ENCODE measurements at regions not wholly inside any gene's neighbourhood (a gene's known extent, or its start where the extent isn't known, plus 50 kb on each side); places are given as distances from the start of the nearest gene placed in this dataset.

DNA sequence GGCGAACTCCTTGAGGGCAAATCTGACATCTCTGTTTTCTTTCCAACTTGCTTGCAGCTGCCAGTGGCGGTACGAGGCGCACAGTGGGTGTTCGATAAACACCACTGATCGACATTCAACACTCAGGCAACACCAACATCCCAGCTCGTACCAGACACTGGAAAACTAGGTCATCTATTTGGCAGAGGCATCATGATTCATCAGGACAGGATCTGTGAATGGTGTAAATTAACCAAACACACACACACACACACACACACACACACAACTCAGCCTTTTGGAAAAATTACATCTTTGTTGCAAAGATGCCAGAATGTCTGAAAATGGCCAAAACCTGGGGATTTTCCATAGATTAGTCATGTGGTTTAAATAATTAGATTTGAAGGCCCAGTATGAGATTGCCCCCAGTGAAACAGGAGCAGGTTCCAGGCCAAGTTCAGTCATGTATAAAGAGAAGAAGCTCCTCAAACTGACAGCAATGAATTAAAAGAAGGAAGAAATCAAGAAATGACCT is 150.5 kb upstream of the NCKAP5 start:
- Mint-ChIP-seq H3K4me3 (no peak overlapping the region), H3K4me1 (ENCODE audit: low read depth) (no peaks in the 10 kb centered on the region), H3K27me3 (peaks cover 4% of the 10 kb centered on the region), H3K27ac (no peak overlapping the region), H3K9me3 (no peaks in the 10 kb centered on the region), H3K36me3 (ENCODE audit: low read depth) (no peaks in the 10 kb centered on the region)
- no peak for DNase-seq

DNA sequence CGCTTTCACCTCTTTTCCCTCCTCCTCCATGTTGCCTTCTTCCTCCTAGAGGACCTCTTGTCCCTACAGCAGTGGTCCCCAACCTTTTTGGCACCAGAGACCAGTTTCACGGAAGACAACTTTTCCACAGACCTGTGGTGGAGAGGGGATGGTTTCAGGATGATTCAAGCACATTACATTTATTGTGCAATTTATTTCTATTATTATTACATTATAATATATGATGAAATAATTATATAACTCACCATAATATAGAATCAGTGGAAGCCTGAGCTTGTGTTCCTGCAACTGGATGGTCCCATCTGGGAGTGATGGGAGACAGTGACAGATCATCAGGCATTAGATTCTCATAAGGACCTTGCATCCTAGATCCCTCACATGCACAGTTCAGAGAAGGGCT is 152.2 kb upstream of the NCKAP5 start:
- DNase-seq = no peak
- Mint-ChIP-seq H3K36me3 (ENCODE audit: low read depth) (no peaks in the 10 kb centered on the region), H3K27ac (no peak overlapping the region), H3K4me1 (ENCODE audit: low read depth) (no peaks in the 10 kb centered on the region), H3K4me3 (no peak overlapping the region), H3K27me3 (peaks cover 3% of the 10 kb centered on the region), H3K9me3 (no peaks in the 10 kb centered on the region)

DNA sequence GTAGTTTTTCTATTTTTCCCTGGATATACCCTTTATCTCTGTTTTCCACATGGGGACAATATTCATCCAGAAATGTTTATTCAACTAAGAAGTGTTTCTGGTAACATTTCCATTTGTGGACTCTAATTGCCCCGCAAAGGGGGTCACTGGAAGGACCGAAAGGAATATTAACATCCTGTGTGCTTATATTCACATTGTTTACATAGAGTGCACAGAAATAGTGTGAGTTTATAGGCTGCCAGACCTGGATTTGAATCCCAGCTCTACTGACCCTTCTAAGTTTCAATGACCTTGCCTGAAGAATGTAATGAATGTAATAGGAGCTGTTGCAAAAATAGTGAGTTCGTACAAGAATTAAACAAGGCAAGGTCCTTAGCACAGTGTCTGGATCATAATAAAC is 152.9 kb upstream of the NCKAP5 start:
- H3K4me3 Mint-ChIP-seq = no peak overlapping the region
- H3K4me1 Mint-ChIP-seq (ENCODE audit: low read depth) = no peaks in the 10 kb centered on the region
- H3K27me3 Mint-ChIP-seq = peaks cover 3% of the 10 kb centered on the region
- no peaks in the 10 kb centered on the region for H3K9me3 Mint-ChIP-seq
- H3K36me3 Mint-ChIP-seq (ENCODE audit: low read depth) = no peaks in the 10 kb centered on the region
- DNase-seq = no peak
- H3K27ac Mint-ChIP-seq = no peak overlapping the region

DNA sequence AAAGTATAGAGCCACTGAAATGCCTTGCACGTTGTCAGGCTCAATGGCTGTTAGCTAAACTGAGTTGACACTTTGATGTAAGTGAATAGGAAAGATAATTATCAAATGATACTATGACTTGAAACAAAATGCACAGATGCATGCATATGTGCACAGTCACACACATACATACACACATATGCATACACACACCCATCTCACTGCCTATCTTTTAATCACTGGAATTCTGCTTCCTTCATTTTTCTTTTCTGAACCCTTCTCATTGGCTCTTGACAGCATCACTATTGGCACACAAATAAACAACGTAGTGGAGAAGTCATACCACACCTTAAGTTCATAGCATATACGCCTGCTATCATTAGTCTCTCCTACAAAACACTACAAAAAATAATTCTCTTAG is 154.9 kb upstream of the NCKAP5 start:
- Mint-ChIP-seq H3K9me3 (no peaks in the 10 kb centered on the region), H3K27me3 (peaks cover 3% of the 10 kb centered on the region), H3K27ac (no peak overlapping the region), H3K4me1 (ENCODE audit: low read depth) (no peaks in the 10 kb centered on the region), H3K36me3 (ENCODE audit: low read depth) (no peaks in the 10 kb centered on the region), H3K4me3 (no peak overlapping the region)
- no peak for DNase-seq

DNA sequence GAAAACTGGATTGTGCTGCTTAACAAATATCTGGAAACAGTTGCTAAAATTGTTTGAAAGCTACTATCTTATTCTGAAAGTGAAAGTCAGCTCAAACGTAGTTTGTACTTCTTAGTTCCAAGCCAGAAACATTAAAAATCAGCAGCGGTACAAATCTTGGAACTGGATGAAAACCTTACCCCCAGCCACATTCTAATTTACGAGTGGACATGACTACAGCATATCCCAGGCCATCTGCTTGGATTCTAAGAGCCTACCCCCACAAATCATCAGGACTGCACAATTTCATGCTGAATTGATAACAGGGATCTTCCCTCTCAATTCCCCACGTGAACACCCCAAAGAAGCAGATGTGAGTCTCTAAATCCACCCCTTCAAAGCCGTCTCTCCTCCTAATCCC is 158.7 kb upstream of the NCKAP5 start:
- H3K27ac Mint-ChIP-seq = no peak overlapping the region
- no peak for DNase-seq
- no peaks in the 10 kb centered on the region for H3K4me1 Mint-ChIP-seq (ENCODE audit: low read depth)
- H3K36me3 Mint-ChIP-seq (ENCODE audit: low read depth) = no peaks in the 10 kb centered on the region
- no peaks in the 10 kb centered on the region for H3K27me3 Mint-ChIP-seq
- H3K4me3 Mint-ChIP-seq = no peak overlapping the region
- H3K9me3 Mint-ChIP-seq = no peaks in the 10 kb centered on the region

DNA sequence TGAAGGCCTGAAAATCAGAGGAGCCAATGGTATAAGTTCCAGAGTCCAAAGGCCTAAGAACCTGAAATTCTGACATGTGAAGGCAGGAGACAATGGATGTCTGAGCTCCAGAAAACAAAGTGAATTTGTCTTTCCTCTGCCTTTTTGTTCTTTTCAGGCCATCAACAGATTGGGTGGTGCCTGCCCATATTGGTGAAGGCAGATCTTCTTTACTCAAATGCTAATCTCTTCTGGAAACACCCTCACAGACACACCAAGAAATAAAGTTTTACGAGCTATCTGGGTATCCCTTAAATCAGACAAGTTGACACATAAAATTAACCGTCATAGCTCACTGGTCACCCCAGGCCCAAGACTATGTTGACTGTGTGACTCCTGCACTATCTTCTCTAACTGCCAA is 163.8 kb upstream of the NCKAP5 start:
- no peaks in the 10 kb centered on the region for H3K27me3 Mint-ChIP-seq
- no peak for DNase-seq
- H3K36me3 Mint-ChIP-seq (ENCODE audit: low read depth) = no peaks in the 10 kb centered on the region
- H3K4me3 Mint-ChIP-seq = no peak overlapping the region
- no peaks in the 10 kb centered on the region for H3K4me1 Mint-ChIP-seq (ENCODE audit: low read depth)
- H3K9me3 Mint-ChIP-seq = no peaks in the 10 kb centered on the region
- H3K27ac Mint-ChIP-seq = no peak overlapping the region

DNA sequence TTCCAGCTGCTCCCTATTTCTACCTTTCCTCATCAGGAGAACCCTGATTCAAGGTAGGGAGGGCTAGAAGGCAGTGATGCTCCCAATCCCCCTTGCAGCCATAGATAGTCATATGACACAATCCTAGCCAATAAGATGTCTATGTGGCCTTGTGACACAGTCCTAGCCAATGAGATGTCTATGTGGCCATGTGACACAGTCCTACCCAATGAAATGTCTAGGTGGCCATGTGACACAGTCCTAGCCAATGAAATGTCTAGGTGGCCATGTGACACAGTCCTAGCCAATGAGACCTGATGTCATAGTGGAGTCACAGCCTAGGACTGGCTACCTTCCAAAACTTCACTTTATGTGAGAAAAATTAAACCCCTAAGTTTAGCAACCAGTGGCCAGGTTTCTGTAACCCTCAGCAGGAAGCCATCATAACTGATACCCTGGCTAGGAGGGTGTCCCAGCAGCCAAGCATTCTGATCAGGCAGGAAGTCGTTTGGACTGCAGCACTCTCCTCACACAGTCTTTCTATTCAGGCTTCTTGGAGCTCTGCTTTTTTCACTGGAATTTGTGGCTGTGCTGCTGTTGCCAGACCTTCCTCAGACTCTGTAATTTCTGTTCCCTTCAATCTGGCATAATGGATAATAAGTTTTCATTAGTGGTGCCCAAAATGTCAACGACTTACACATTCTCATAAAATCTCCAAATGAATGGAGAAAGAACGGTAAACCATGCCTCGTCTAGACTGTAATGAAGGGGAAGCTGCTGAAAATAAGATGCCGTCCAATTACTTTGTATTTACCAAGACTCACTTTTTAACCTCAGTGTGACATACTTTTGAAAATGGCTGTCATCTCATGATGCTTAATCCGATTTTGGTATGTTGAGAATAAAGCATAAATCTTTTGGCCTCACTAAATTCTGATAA is 165.0 kb upstream of the NCKAP5 start:
- no peak for DNase-seq
- no peak overlapping the region for H3K4me3 Mint-ChIP-seq

DNA sequence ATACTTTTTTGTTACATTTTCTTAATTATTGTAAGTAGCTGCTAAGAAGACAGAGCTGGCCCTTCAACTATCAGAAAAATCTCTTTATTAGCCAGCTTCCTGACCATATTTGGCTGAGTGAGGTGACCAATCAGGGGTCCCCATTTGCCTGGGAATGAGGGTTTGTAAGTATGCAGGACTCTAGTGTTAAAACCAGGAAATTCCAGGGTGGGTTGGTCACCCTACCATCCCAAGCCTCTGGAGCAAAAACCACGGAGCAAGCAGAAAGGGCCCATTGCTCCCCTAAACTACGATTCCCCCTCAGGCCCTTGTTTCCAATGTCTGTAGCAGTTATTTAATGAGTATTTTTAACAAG is 165.6 kb upstream of the NCKAP5 start:
- no peaks in the 10 kb centered on the region for H3K4me1 Mint-ChIP-seq (ENCODE audit: low read depth)
- H3K27me3 Mint-ChIP-seq = no peaks in the 10 kb centered on the region
- DNase-seq = no peak
- H3K4me3 Mint-ChIP-seq = no peak overlapping the region
- no peaks in the 10 kb centered on the region for H3K36me3 Mint-ChIP-seq (ENCODE audit: low read depth)
- no peaks in the 10 kb centered on the region for H3K9me3 Mint-ChIP-seq
- no peak overlapping the region for H3K27ac Mint-ChIP-seq

More for the DNA sequence above, 165.0 kb upstream of the NCKAP5 start:
- Mint-ChIP-seq H3K9me3 (no peaks in the 10 kb centered on the region), H3K27ac (no peak overlapping the region), H3K27me3 (no peaks in the 10 kb centered on the region), H3K4me1 (ENCODE audit: low read depth) (no peaks in the 10 kb centered on the region), H3K36me3 (ENCODE audit: low read depth) (no peaks in the 10 kb centered on the region)

DNA sequence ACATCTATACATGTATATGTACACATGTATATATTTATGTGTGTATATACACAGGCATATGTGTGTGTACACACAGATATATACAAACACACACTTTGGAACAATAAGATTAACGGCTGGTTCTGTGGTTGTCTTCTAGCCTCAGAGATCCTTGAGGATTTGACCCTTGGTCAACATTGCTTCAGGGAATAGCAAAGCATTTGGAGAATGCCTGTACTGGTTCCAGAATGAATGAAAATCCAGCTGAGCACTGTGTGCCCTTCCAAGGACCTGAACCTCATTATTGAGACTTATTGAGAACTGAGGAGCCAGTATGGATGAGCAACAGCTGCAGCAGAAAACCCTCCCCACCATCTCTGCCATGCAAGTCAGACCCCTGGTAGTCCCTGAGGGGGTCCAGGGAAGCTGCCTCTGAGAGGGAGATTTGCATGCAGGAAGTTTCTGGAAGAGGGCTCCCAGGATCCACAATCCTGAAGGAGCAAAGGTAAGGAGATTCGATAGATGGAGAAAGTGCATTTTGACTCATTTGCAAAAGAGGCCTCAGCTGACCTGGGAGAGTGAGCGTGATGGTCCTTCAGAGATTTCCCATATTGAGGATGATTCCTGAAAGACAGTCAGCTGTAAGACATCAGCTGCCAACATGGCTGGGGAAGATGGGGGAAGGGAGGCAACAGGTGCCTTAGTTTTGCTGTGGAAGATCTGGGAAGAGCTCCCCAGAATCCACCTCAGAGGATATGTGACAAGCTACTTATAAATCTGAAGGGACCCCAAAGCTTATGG is 166.6 kb upstream of the NCKAP5 start:
- H3K27me3 Mint-ChIP-seq = no peaks in the 10 kb centered on the region
- no peaks in the 10 kb centered on the region for H3K4me1 Mint-ChIP-seq (ENCODE audit: low read depth)
- DNase-seq = no peak
- H3K4me3 Mint-ChIP-seq = no peak overlapping the region
- H3K9me3 Mint-ChIP-seq = no peaks in the 10 kb centered on the region
- H3K36me3 Mint-ChIP-seq (ENCODE audit: low read depth) = no peaks in the 10 kb centered on the region
- H3K27ac Mint-ChIP-seq = no peak overlapping the region

DNA sequence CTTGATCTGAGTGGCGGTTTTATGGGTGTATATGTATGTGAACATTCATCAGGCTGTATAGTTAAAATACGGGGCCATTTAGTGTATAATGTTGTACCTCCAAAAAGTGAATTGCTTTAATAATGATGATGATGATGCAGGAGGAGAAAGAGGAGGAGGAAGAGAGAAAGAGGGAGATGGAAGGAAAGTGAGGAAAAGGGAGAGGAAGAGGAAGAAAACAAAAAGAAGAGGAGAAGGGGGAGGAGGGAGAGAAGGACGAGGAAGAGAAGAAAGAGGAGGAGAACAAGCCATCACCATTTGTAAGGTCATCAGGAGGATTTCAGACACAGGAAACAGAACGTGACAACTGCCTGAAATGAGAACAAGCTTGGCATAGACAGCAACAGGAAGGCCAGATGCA is 168.4 kb upstream of the NCKAP5 start:
- H3K36me3 Mint-ChIP-seq (ENCODE audit: low read depth) = no peaks in the 10 kb centered on the region
- DNase-seq = no peak
- H3K27me3 Mint-ChIP-seq = no peaks in the 10 kb centered on the region
- H3K9me3 Mint-ChIP-seq = no peaks in the 10 kb centered on the region
- no peak overlapping the region for H3K27ac Mint-ChIP-seq
- no peaks in the 10 kb centered on the region for H3K4me1 Mint-ChIP-seq (ENCODE audit: low read depth)
- H3K4me3 Mint-ChIP-seq = no peak overlapping the region

DNA sequence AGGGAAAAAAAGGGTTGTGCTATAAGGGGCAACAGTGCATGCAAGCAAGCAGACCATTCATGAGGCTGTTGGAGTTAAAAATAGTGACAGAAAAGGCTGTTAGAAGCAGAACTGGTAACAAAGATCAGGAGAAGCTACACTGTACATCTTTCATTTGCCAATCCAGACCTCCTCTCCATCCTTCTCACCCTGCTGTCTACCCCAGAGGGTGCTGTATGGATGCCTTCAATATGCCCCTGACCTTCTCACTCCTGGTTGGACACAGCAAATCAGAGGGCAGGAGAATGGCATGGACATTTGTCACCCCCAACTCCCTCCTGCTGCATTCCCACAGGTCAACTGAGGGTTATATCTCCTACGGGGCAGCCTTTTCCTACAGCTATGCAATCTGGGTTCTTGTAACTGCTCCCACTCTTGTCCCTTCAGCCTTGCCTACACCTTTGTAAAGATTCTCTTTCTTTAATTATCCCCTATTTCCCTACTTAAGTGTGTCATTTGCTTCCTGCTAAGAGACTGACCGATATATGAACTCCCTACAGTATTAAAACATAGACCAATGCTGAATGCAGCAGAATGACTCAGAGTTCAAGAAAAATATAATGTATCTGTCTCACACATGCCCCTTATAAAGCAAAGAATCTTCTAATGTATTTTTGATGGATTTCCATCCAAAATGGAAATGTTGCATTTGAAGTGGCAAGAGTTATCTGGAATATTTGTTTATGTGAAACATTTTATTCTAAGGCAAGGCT is 169.2 kb upstream of the NCKAP5 start:
- DNase-seq = no peak
- no peaks in the 10 kb centered on the region for H3K36me3 Mint-ChIP-seq (ENCODE audit: low read depth)

DNA sequence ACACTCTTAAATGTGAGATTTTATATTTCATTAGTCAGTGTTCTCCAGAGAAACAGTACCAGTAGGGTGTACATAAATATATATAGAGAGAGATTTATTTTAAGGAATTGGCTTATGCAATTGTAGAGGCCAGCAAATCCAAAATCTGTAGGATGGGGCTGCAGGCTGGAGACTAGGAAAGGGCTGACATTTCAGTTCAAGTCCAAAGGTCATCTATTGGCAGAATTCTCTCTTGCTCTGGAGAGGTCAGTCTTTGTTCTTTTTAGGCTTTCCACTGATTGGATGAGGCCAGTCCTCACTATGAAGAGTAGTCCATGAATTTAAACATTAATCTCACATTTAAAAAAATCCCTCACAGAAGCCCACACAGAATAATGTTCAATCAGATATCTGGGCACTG is 170.8 kb upstream of the NCKAP5 start:
- Mint-ChIP-seq H3K9me3 (no peaks in the 10 kb centered on the region), H3K4me3 (no peak overlapping the region), H3K27ac (no peak overlapping the region), H3K36me3 (ENCODE audit: low read depth) (no peaks in the 10 kb centered on the region), H3K4me1 (ENCODE audit: low read depth) (no peaks in the 10 kb centered on the region), H3K27me3 (peaks cover 14% of the 10 kb centered on the region)
- no peak for DNase-seq

More for the DNA sequence above, 169.2 kb upstream of the NCKAP5 start:
- Mint-ChIP-seq H3K27ac (no peak overlapping the region), H3K9me3 (no peaks in the 10 kb centered on the region), H3K4me3 (no peak overlapping the region), H3K27me3 (peaks cover 4% of the 10 kb centered on the region), H3K4me1 (ENCODE audit: low read depth) (no peaks in the 10 kb centered on the region)

DNA sequence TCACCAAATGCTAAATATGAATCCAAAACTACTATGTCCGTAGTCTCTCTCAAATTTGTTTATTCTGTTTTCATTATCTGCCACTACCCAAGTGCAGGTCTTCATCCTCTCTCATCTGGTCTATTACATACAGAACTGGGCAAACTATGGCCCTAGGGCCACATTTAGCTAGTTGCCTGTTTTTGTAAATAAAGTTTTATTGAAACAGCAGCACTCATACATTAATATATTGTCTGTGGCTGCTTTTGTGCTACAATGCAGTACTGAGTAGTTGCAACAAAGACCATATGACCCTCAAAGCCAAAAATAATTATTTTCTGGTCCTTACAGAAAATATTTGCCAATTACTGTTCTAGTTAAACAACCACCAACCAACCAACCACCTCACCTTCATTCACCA is 172.2 kb upstream of the NCKAP5 start:
- Mint-ChIP-seq H3K36me3 (ENCODE audit: low read depth) (no peaks in the 10 kb centered on the region), H3K4me1 (ENCODE audit: low read depth) (no peaks in the 10 kb centered on the region), H3K9me3 (no peaks in the 10 kb centered on the region), H3K27me3 (peaks cover 14% of the 10 kb centered on the region), H3K4me3 (no peak overlapping the region), H3K27ac (no peak overlapping the region)
- no peak for DNase-seq

DNA sequence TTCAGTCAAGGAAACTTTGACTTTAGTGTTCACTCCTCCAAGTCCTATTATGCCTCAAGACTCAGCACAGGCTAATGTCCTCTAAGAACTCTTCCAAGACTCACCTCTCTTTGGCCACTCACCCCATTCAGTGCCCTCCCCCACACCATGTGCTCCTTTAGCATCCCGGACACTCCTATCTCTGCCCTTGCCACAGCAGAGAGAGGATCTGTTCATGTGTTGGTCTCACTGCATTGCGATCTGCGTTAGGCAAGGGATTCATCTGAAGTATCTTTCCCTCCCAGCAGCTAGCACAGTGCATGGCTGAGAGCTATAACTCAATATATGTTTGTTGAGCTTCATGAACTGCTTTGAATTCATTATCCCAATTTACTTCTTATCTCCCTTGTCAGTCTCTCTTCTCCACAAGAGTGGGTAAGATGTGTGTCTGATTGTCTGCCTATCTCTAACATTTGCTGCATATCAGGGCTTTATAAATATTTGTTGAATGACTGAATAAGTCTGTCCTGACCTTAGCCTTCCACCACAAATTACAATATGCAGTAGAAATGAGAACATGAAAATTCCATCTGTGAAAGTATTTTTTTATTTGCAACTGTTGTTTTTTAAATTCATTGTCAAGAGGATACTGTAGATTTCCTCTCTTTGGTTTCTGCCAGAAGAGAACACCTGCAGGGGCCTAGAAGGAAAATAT is 179.9 kb upstream of the NCKAP5 start:
- H3K9me3 Mint-ChIP-seq = no peaks in the 10 kb centered on the region
- no peak for DNase-seq
- H3K27me3 Mint-ChIP-seq = peaks cover 12% of the 10 kb centered on the region
- H3K4me1 Mint-ChIP-seq (ENCODE audit: low read depth) = no peaks in the 10 kb centered on the region
- no peaks in the 10 kb centered on the region for H3K36me3 Mint-ChIP-seq (ENCODE audit: low read depth)
- H3K27ac Mint-ChIP-seq = no peak overlapping the region
- no peak overlapping the region for H3K4me3 Mint-ChIP-seq
